Lung microvascular endothelial cell (primary cell): ENCODE measurements at regions not wholly inside any gene's neighbourhood (a gene's known extent, or its start where the extent isn't known, plus 50 kb on each side); places are given as distances from the start of the nearest gene placed in this dataset.

Experiments used
- DNase-seq, 2 donors: peaks; one replicate each; pipeline versions ENCODE4 v3.0.0 to v3.0.0-alpha.2; 2010; ENCODE audit warnings: low read depth in 2 of 2

GRCh38 chr9:13651969-13652663, 372.6 kb upstream of the MPDZ start:
- no peak for DNase-seq

GRCh38 chr9:13651526-13651925, 372.0 kb upstream of the MPDZ start:
- no peak for DNase-seq

GRCh38 chr9:13648676-13649075, 369.2 kb upstream of the MPDZ start:
- peak in 1 of 2 donors; percentile 28 for DNase-seq

GRCh38 chr9:13648068-13648467, 368.6 kb upstream of the MPDZ start:
- DNase-seq = no peak

GRCh38 chr9:13646500-13647021, 367.1 kb upstream of the MPDZ start:
- no peak for DNase-seq

GRCh38 chr9:13645557-13645956, 366.1 kb upstream of the MPDZ start:
- DNase-seq = no peak

GRCh38 chr9:13644675-13645074, 365.2 kb upstream of the MPDZ start:
- no peak for DNase-seq

GRCh38 chr9:13642646-13643045, 363.2 kb upstream of the MPDZ start:
- no peak for DNase-seq

- DNase-seq = no peak
These were observed 349.6 kb upstream of the MPDZ start for GRCh38 chr9:13629067-13629466.

- no peak for DNase-seq
These were observed 349.0 kb upstream of the MPDZ start for GRCh38 chr9:13628526-13628925.

GRCh38 chr9:13627502-13627901, 348.0 kb upstream of the MPDZ start:
- DNase-seq = no peak

- DNase-seq = no peak
These were observed 347.6 kb upstream of the MPDZ start for GRCh38 chr9:13627071-13627470.

GRCh38 chr9:13626601-13627000, 347.1 kb upstream of the MPDZ start:
- no peak for DNase-seq

GRCh38 chr9:13621872-13622564, 342.5 kb upstream of the MPDZ start:
- no peak for DNase-seq

- DNase-seq = no peak
These were observed 337.1 kb upstream of the MPDZ start for GRCh38 chr9:13616491-13617035.

- no peak for DNase-seq
These were observed 336.4 kb upstream of the MPDZ start for GRCh38 chr9:13615660-13616490.

- DNase-seq = no peak
These were observed 334.6 kb upstream of the MPDZ start for GRCh38 chr9:13614060-13614459.

- DNase-seq = no peak
These were observed 333.8 kb upstream of the MPDZ start for GRCh38 chr9:13613296-13613695.

- DNase-seq = no peak
These were observed 329.0 kb upstream of the MPDZ start for GRCh38 chr9:13608451-13608850.

GRCh38 chr9:13607481-13608441, 328.3 kb upstream of the MPDZ start:
- peak; percentile 14 to 27 for DNase-seq

- no peak for DNase-seq
These were observed 327.1 kb upstream of the MPDZ start for GRCh38 chr9:13606586-13606985.
